Fibroblast of skin of scalp (primary cell): ENCODE measurements at regions not wholly inside any gene's neighbourhood (a gene's known extent, or its start where the extent isn't known, plus 50 kb on each side); places are given as distances from the start of the nearest gene placed in this dataset.
"Not testable (repeated sequence)": the region's sequence is repeated elsewhere in the genome, so short reads cannot be mapped to it uniquely, and the experiment has no call there.

Source experiments
- DNase-seq: peaks from one replicate; pipeline ENCODE4 v3.0.0-alpha.2; 2013

DNA sequence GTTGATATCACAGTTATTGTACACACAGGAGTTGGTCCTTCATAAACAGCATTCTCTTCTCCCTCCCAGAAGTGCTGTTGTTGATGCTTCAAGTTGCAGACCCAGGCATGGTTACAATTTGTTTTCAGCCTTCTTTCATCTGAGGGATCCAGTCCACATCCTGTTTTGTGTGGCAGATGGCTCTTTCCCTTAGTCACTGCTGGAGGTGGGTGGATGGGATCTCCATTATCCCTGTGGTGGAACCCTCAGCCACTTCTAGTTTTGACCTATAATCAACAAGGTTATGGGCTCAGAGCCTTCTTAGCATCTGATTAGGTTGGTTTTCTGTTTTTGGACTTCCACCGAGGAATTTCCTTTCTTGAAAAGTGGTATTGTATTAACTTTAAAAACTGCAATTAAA, 214.2 kb downstream of the SH2D4B start:
- DNase-seq: no peak

DNA sequence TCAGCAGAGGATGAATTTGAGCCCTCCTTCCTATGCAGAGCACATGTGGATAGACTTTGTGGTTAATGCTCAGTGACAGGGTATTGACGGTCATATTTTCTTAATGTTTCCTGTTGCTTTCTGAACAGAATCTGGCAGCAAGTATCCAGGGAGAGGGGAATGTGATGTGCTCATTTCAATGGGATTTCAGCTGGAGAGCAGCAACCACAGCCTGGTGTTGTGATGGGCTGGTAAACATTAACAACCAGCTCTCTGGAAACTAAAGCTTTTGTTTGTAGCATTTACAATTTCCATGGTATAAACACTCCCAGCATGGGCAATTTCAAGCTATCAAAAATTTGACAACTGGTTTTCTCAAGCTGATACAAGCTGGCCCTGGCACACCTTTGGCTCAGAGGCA, 215.9 kb downstream of the SH2D4B start:
- DNase-seq: no peak

- DNase-seq: no peak
Measured at GRCh38 chr10:80755893-80756292, 218.2 kb downstream of the SH2D4B start.

- DNase-seq: no peak
Measured at GRCh38 chr10:80759693-80760092, 222.0 kb downstream of the SH2D4B start.

GRCh38 chr10:80760914-80761371, 223.2 kb downstream of the SH2D4B start:
- no peak for DNase-seq

- no peak for DNase-seq
Measured at GRCh38 chr10:80767963-80768362, 230.3 kb downstream of the SH2D4B start.

DNA sequence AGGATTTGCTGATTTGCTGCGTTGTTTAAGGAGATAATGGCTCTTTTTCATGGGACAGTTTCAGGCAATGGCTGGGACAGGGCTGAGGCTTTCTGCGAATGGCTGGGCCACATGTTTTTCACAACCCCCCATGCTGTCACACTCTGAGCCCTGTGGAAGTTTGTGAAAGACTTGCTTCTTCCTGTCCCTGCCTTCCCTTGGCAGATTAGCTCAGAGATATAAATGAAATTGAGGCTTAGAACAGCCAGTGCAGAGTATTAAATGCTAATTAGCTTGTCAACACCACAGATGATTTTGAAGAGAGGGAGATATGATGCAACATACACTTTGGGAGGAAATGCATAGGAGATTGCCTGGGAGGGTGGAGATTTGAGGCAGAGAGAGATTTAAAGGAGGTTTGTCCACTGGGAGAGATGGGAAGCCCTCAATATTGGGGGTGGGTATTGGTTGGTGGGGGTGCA, 232.0 kb downstream of the SH2D4B start:
- no peak for DNase-seq

DNA sequence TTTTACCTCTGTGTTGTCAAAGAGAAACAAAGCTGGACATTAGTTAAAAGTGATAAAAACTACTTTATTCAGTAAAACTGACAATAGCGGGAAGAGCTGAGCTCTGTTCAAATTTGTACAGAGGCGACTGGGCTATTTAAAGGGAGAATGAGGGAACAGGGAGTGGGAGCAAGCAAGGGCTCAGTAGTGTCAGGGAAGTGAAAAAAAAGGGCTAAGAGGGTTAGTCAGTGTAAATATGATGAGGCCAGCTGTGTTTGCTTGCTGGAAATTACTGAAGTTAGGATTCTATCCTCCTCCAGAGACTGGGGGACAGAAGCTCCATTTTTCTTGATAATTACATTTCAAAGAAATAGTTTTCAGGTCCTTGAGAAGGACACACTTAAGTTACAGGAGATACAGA, 232.5 kb downstream of the SH2D4B start:
- DNase-seq: no peak

- DNase-seq: no peak
Measured at GRCh38 chr10:80771285-80771684, 233.6 kb downstream of the SH2D4B start.

DNA sequence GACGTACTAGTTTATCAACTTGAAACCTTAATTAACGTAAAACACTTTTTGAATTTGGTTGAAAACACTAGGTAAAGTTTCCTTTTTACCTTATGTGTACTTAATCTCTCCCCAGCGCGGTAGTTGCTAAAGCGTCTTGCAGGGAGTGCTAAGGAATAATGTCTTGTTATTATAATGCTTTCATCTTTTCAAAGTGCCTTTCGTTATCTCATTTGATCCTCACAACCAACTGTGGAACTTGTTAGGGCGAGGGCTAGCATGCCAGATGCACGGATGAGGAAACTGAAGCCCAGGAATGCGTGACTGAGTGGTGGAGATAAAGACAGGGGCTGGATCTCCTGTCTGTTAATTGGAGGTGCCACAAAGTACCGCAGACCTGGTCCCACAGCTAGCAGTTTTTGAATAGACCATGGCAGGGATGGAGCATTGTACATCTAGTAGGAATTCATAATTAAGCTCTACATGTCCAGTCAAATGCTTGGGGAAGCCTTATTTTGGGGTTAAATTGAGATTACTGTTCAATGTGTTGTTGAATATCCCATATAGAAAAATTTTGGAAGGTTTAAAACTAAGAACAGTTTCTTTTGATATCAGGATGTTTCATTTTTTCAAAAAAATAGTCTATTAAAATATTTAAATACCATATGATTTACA, 234.3 kb downstream of the SH2D4B start:
- no peak for DNase-seq

DNA sequence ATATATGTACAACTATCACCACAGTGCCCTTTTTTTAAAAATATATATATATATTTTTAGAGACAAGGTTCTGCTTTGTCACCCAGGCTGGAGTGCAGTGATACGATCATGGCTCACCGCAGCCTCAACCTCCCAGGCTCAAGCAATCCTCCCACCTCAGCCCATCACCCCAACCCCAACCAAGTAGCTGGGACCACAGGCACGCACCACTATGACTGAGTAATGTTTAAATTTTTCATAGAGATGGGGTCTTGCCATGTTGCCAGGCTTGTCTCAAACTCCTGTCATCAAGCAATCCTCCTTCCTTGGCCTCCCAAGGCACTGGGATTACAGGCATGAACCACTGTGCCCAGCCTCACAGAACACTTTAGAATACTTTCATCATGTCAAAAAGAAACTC, 234.9 kb downstream of the SH2D4B start:
- no peak for DNase-seq

- DNase-seq: no peak
Measured at GRCh38 chr10:80784695-80785094, 247.0 kb downstream of the SH2D4B start.

DNA sequence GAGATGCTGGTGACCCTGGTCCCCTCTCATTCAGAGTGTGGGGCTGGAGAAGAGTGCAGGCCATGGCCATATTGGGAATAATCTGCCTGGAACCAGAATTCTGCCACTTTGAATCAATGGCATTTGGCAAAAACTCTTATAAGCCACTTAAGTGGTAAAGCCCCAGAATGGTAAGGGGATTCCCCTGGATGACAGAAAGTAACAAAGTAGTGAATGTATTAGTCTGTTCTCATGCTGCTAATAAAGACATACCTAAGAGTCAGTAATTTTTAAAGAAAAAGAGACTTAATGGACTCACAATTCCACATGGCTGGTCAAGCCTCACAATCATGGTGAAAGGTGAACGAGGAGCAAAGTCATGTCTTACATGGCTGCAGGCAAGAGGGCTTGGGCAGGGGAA, 248.6 kb downstream of the SH2D4B start:
- no peak for DNase-seq

GRCh38 chr10:80787952-80788351, 250.2 kb downstream of the SH2D4B start:
- DNase-seq: no peak

GRCh38 chr10:80794994-80795393, 257.3 kb downstream of the SH2D4B start:
- no peak for DNase-seq

GRCh38 chr10:80805343-80806020, 267.8 kb downstream of the SH2D4B start:
- no peak for DNase-seq

- no peak for DNase-seq
Measured at GRCh38 chr10:80814147-80814652, 276.5 kb downstream of the SH2D4B start.

GRCh38 chr10:80829151-80829550, 291.4 kb downstream of the SH2D4B start:
- DNase-seq: no peak

DNA sequence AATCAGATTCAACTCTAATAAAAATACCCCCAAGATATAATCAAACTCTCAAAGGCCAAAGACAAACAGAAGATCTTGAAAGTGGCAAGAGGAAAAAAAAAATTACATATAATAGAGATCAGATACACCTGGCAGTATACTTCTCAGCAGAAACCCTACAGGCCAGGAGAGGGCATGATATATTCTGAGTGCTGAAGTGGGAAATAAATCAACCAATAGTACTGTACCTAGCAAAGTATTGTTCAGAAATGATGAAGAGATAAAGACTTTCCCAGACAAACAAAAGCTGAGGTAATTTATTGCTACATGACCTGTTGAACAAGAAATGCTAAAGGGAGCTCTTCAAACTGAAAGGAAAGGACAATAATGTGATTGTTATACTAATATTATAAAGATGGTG, 291.9 kb downstream of the SH2D4B start:
- DNase-seq: no peak

GRCh38 chr10:80832693-80833092, 295.0 kb downstream of the SH2D4B start:
- DNase-seq: not testable (repeated sequence)

DNA sequence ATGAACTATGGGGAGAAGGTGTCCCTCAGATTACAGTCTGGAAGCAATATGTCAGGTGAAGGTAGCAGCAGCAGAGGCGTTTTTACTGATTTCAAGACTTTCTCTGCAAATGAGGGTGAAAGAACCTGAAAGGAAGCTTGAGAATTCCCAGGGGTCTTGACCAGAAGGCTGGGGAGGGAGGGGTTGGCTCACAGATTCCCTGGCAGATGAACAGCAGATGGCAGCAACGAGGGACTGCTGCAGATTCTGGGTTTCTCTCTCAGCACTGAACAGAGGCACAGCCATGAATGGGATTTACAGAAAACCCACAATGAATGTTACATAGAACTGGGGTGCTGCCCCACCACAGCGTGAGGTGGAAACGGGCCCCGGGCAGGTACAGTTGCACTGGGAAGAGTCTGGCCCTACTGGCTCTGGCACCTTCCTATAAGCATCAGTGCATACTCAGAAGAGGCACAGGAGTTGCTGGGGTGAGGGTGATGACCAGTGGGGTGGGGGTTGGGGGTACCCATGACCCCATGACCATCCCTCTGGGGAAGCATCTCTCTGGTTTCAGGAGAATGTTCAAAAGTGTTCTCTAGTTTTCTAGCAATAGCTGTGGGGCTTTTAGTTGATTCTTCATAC, 317.8 kb downstream of the SH2D4B start:
- DNase-seq: peak; percentile 2

DNA sequence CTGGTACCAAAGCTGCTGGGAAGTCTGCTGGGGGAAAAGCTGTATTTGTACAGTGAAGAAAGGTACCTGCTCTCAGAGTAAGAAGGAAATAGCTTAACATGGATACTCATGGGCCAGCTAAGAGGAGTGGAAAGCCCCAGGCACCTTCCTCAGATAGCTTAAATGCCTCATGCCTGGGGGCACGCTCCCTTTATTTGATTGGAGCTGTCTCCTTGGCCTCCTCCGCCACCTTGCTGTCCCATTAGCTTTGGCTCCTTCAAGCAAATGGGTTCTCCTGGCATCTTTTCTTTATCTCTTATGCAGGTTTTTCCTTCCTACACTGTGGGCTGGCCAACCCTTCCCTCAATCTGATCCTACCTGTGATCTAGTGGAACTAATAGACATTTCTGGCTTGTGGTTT, 318.5 kb downstream of the SH2D4B start:
- no peak for DNase-seq

- not testable (repeated sequence) for DNase-seq
Measured at GRCh38 chr10:80859279-80859678, 321.6 kb downstream of the SH2D4B start.

DNA sequence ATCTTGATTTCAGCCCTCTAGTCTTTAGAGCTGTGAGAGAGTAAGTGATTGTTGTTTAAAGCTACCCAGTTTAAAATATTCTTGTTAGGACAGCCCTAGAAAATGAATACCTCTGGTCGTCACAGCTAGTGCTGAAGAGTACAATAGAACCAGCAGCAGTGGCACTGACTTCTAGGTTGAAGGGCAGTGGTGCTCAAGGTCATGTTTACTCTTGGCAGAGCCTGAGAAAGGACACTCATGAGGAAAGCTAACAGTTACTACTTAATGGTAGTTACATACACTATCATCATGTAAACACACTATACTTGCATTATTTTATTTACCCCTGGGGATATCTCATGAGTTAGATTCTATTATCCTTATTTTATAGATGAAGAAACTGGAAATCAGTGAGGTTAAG, 323.0 kb downstream of the SH2D4B start:
- no peak for DNase-seq
